ENCODE measurements at regions not wholly inside any gene's neighbourhood (a gene's known extent, or its start where the extent isn't known, plus 50 kb on each side); places are given as distances from the start of the nearest gene placed in this dataset.

DNA sequence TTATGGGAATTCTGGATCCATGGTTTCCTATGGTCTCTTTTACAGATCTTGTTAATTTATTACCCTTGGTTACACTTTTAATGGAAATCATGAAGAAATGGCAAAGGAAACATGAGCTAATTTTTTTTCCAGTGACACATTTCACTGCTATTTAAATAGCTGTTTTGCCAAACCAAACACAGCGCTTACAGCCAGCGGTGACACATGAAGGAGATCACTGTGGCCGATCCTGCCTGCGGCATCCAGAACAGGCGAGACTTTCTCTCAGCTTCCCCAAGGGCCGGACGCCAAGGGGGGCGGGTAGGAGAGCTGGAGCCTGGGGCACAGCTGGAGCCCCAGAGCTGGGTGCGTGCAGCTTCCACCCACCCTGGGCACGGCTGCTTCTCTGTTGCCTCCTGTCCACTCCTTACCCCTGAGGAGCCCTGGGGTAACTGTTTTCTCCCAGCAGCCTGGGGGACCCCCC is 81.4 kb upstream of the PKDCC start:
- H3K9me3 ChIP-seq (ENCODE audit: low read length), result no peaks in the 10 kb centered on the region
- no peaks in the 10 kb centered on the region for H3K79me2 ChIP-seq (ENCODE audit: insufficient read depth, low read depth, low read length)
- ChIA-PET POLR2A (interaction anchor here (0.6 kb wide), 1 partner anchor 835 kb away, joined by 3 read pairs; no protein-coding TSS in a partner anchor), CTCF (ENCODE audit: unreplicated experiment) (no interaction called here)
- no peaks in the 10 kb centered on the region for H3K36me3 ChIP-seq (ENCODE audit: insufficient read depth, low read length)
- no TSS peak for BruUV-seq (replicated peaks)
- no peaks in the 10 kb centered on the region for H3K9me2 ChIP-seq (ENCODE audit: insufficient read depth, low read length)
- H3K4me1 ChIP-seq (ENCODE audit: insufficient read depth, low read length, poor library complexity, severe bottlenecking), result no peaks in the 10 kb centered on the region
- H4K20me1 ChIP-seq (ENCODE audit: insufficient read depth, low read length), result no peaks in the 10 kb centered on the region
- no peak for DNase-seq (ENCODE audit: low spot score)
- no peak overlapping the region for H3K4me2 ChIP-seq (ENCODE audit: low read length)
- H2AFZ ChIP-seq (ENCODE audit: low read length), result no peak overlapping the region
- no peak overlapping the region for H3K27ac ChIP-seq (ENCODE audit: low read depth, low read length, poor library complexity, severe bottlenecking)
- intact Hi-C loops (cut with micrococcal nuclease; ENCODE audit: unreplicated experiment), result no loop called here
- TF ChIP-seq, protein P1, sequence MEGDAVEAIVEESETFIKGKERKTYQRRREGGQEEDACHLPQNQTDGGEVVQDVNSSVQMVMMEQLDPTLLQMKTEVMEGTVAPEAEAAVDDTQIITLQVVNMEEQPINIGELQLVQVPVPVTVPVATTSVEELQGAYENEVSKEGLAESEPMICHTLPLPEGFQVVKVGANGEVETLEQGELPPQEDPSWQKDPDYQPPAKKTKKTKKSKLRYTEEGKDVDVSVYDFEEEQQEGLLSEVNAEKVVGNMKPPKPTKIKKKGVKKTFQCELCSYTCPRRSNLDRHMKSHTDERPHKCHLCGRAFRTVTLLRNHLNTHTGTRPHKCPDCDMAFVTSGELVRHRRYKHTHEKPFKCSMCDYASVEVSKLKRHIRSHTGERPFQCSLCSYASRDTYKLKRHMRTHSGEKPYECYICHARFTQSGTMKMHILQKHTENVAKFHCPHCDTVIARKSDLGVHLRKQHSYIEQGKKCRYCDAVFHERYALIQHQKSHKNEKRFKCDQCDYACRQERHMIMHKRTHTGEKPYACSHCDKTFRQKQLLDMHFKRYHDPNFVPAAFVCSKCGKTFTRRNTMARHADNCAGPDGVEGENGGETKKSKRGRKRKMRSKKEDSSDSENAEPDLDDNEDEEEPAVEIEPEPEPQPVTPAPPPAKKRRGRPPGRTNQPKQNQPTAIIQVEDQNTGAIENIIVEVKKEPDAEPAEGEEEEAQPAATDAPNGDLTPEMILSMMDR (conservative IDR thresholded peaks at IDR 0.05; ENCODE audit: low read length), result no peak
- TF ChIP-seq EZH2phosphoT487 (IDR thresholded peaks at IDR 0.05; ENCODE audit: borderline replicate concordance, low read depth, low read length), result no peak
- H3K4me3 ChIP-seq (ENCODE audit: low read depth, low read length, poor library complexity, severe bottlenecking), result no peak overlapping the region

DNA sequence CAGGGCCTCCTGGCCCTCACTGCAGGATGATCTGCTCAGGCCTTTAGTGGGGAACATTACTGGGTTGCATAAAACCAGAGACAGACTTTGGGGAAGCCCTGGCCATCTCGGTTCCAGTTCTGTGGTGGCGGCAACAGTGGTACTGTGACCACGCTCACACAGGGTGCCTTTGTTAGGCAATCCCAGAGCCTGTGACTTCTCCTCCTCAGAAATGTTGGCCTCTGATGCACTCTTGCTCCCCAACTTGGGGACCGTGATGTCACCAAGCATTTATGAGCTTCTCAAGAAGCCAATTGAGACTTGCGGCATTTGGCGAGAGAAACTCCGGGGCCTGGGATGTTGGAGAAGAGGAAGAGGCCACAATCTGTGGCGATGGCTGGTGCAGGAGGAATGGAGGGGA is 80.9 kb upstream of the PKDCC start:
- no peaks in the 10 kb centered on the region for H3K9me3 ChIP-seq (ENCODE audit: low read length)
- H3K9me2 ChIP-seq (ENCODE audit: insufficient read depth, low read length), result no peaks in the 10 kb centered on the region
- no peaks in the 10 kb centered on the region for H3K4me1 ChIP-seq (ENCODE audit: insufficient read depth, low read length, poor library complexity, severe bottlenecking)
- no peaks in the 10 kb centered on the region for H3K36me3 ChIP-seq (ENCODE audit: insufficient read depth, low read length)
- no peak overlapping the region for H2AFZ ChIP-seq (ENCODE audit: low read length)
- no peak overlapping the region for H3K4me2 ChIP-seq (ENCODE audit: low read length)
- no peaks in the 10 kb centered on the region for H3K79me2 ChIP-seq (ENCODE audit: insufficient read depth, low read depth, low read length)
- BruUV-seq (replicated peaks), result no TSS peak
- no peak overlapping the region for H3K4me3 ChIP-seq (ENCODE audit: low read depth, low read length, poor library complexity, severe bottlenecking)
- POLR2A ChIA-PET, result no interaction called here
- no peak for TF ChIP-seq EZH2phosphoT487 (IDR thresholded peaks at IDR 0.05; ENCODE audit: borderline replicate concordance, low read depth, low read length)
- TF ChIP-seq, protein P1 (conservative IDR thresholded peaks at IDR 0.05; ENCODE audit: low read length), result no peak
- no peaks in the 10 kb centered on the region for H4K20me1 ChIP-seq (ENCODE audit: insufficient read depth, low read length)
- DNase-seq (ENCODE audit: low spot score), result no peak
- intact Hi-C loops (cut with micrococcal nuclease; ENCODE audit: unreplicated experiment), result no loop called here
- CTCF ChIA-PET (ENCODE audit: unreplicated experiment), result no interaction called here
- no peak overlapping the region for H3K27ac ChIP-seq (ENCODE audit: low read depth, low read length, poor library complexity, severe bottlenecking)

DNA sequence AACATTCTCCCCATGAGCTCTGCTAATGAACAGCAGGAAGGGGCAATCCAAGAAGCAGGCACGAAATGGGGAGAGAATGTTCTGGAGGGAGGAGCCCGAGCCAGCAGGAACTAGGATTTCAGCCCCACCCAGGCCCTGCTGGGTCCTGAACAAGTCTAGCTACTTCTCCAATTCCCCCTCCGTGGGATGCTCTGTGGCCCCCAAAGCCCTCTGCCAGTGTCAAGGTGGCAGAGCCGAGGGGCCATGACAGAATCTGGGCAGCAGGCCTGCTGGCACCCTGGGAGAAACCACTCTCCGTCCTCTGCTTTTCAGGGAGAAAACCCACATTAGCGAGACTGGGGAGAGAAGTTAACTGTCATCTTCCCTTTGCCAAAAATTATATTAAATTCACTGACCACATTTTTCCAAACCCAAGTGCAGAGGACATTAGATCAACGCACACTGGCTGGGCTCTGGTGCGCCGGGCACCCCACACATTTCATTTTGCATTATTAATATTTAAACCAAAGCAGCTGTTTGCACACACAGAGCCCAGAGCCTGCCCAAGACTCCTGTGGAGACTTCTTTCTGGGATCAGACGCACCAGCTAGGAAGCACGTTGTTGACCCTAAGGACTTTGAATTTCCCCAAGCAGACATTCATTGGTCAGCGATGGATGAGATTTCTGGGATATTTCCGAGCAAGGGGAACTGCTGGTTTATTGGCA is 80.2 kb upstream of the PKDCC start:
- ChIA-PET POLR2A (interaction anchor here (0.6 kb wide), 1 partner anchor 37 kb away, joined by 3 read pairs; no protein-coding TSS in a partner anchor), CTCF (ENCODE audit: unreplicated experiment) (no interaction called here)
- TF ChIP-seq EZH2phosphoT487 (IDR thresholded peaks at IDR 0.05; ENCODE audit: borderline replicate concordance, low read depth, low read length), result no peak
- TF ChIP-seq, protein P1 (conservative IDR thresholded peaks at IDR 0.05; ENCODE audit: low read length), result no peak
- DNase-seq (ENCODE audit: low spot score), result no peak
- intact Hi-C loops (cut with micrococcal nuclease; ENCODE audit: unreplicated experiment), result no loop called here
- Histone ChIP-seq H3K4me2 (ENCODE audit: low read length) (no peak overlapping the region), H4K20me1 (ENCODE audit: insufficient read depth, low read length) (no peaks in the 10 kb centered on the region), H3K9me2 (ENCODE audit: insufficient read depth, low read length) (no peaks in the 10 kb centered on the region), H3K27ac (ENCODE audit: low read depth, low read length, poor library complexity, severe bottlenecking) (no peak overlapping the region), H3K9me3 (ENCODE audit: low read length) (no peaks in the 10 kb centered on the region), H3K4me3 (ENCODE audit: low read depth, low read length, poor library complexity, severe bottlenecking) (no peak overlapping the region), H3K4me1 (ENCODE audit: insufficient read depth, low read length, poor library complexity, severe bottlenecking) (no peaks in the 10 kb centered on the region), H2AFZ (ENCODE audit: low read length) (no peak overlapping the region), H3K79me2 (ENCODE audit: insufficient read depth, low read depth, low read length) (no peaks in the 10 kb centered on the region), H3K36me3 (ENCODE audit: insufficient read depth, low read length) (no peaks in the 10 kb centered on the region)
- BruUV-seq (replicated peaks), result no TSS peak
